Endothelial cell (in vitro differentiated cells): ENCODE measurements at regions not wholly inside any gene's neighbourhood (a gene's known extent, or its start where the extent isn't known, plus 50 kb on each side); places are given as distances from the start of the nearest gene placed in this dataset.

Source experiments
- DNase-seq: peaks from one replicate; pipeline ENCODE4 v3.0.0; 2021; ENCODE audit warnings: low spot score
- H3K27ac Mint-ChIP-seq: one replicate; pipeline ENCODE4 v1.8.0; 2021; ENCODE audit warnings: mixed read lengths, inconsistent platforms; ENCODE audit not compliant: unreplicated experiment
- H3K27me3 Mint-ChIP-seq: one replicate; pipeline ENCODE4 v1.8.0; 2021; ENCODE audit warnings: mild to moderate bottlenecking, moderate library complexity, mixed read lengths, inconsistent platforms; ENCODE audit not compliant: unreplicated experiment
- H3K36me3 Mint-ChIP-seq: one replicate; pipeline ENCODE4 v1.8.0; 2021; ENCODE audit warnings: mild to moderate bottlenecking, low read depth, mixed read lengths, inconsistent platforms; ENCODE audit not compliant: unreplicated experiment
- H3K4me1 Mint-ChIP-seq: one replicate; pipeline ENCODE4 v1.8.0; 2021; ENCODE audit warnings: mild to moderate bottlenecking, mixed read lengths, inconsistent platforms; ENCODE audit not compliant: unreplicated experiment
- H3K4me3 Mint-ChIP-seq: one replicate; pipeline ENCODE4 v1.8.0; 2021; ENCODE audit warnings: mild to moderate bottlenecking, mixed read lengths, inconsistent platforms; ENCODE audit not compliant: unreplicated experiment
- H3K9me3 Mint-ChIP-seq: one replicate; pipeline ENCODE4 v1.8.0; 2021; ENCODE audit warnings: mixed read lengths, inconsistent platforms; ENCODE audit not compliant: unreplicated experiment
- CTCF ChIP-seq: fragments of 200-600 bp; sonication (generic); IDR thresholded peaks from one replicate; pipeline ENCODE4 v1.5.0; 2021; ENCODE audit warnings: antibody characterized with exemption; ENCODE audit not compliant: unreplicated experiment

DNA sequence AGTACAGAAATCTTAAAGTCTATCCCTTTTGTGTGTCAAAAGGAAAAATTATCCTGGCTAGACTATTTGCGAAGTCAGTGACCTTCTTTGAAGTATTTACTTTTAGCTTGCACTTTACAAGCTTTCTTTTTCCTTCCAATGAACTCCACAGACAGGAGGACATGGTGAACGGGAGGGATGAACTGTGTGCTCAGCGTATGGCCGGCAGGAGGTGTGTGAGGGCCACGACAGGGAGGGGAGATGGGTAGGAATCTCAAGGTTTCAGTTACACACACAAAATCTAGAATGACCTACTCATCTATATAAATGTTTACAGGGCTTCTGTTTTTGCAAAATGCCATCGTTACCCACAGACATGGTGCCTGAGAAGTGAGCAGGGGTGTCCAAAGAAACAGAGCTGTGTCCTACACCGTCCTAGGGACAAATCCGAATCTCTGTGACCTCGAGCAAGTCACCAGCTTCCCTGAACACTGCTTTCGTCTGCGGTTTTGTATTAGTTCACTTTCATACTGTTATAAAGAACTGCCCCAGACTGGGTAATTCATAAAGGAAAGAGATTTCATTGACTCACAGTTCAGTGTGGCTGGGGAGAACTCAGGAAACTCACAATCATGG, 537.2 kb downstream of the LIG4 start:
- TF ChIP-seq CTCF, result no peak
- H3K4me1 Mint-ChIP-seq, result no peaks in the 10 kb centered on the region
- no peaks in the 10 kb centered on the region for H3K36me3 Mint-ChIP-seq
- H3K4me3 Mint-ChIP-seq, result no peak overlapping the region
- H3K9me3 Mint-ChIP-seq, result no peaks in the 10 kb centered on the region
- no peak for DNase-seq
- H3K27me3 Mint-ChIP-seq, result no peaks in the 10 kb centered on the region
- H3K27ac Mint-ChIP-seq, result no peak overlapping the region

DNA sequence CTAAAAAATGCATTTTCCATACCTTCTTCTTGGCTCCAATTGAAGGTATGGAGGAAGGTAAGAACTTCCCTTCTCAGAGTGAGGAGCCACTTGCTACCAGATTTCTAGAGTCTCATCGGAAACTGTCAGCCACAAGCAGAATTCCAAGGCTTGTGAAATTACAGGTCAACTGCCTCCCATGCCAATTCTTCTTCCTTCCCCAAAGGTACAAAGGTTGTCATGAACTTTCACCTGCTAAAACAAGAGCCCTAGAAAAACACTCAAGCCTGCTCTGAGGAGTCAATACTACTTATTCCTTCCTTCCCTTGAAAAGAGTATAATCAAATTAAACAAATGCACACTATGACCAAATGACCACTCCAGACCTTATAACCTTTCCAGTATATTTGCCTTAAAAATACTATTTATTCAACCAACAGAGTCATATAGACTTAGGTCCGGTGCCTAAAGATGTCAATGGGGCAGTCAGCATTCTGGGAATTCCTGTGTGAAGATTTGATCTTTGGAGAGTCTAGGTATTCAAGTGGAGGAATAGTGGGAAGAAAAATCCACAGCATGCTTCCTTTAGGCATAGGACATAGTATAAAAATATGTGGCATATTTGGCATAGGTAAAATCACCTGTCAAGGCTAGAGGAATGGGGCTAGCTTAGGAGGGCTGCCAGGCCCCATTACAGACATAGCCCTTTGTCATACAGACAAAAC, 539.3 kb downstream of the LIG4 start:
- Mint-ChIP-seq H3K9me3 (no peaks in the 10 kb centered on the region), H3K27me3 (no peaks in the 10 kb centered on the region), H3K27ac (no peak overlapping the region), H3K4me1 (no peaks in the 10 kb centered on the region), H3K4me3 (no peak overlapping the region), H3K36me3 (no peaks in the 10 kb centered on the region)
- DNase-seq, result no peak
- TF ChIP-seq CTCF, result no peak

DNA sequence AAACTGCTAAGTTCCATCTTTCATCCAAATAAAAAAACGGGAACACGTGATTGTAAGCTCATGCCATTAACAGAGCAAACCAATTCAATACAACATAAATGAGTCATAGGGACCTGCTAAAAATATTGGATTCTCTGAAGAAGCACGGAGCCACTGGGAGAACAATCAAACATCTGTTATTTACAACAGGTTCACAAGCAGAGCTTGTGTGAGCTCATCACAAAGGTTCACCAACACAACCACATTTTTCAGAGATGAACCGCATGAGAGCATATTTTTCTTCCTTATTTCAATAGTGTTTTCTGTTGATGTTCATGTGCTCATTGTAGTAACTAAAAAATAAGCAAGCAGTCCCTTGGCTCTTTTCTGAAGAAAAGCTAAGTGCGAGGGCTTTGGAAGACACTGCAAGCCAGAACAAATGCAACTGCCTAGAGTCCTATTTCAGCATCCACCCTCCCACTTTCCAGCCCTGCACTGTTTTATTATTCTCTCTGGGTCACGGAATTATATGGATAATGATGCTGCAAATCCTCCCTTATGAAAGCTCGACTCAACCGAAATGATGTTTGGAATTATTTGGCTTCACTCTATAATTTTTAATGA, 545.8 kb downstream of the LIG4 start:
- Mint-ChIP-seq H3K36me3 (no peaks in the 10 kb centered on the region), H3K27ac (no peak overlapping the region), H3K4me3 (no peak overlapping the region), H3K9me3 (no peaks in the 10 kb centered on the region), H3K4me1 (no peaks in the 10 kb centered on the region), H3K27me3 (no peaks in the 10 kb centered on the region)
- no peak for TF ChIP-seq CTCF
- no peak for DNase-seq

DNA sequence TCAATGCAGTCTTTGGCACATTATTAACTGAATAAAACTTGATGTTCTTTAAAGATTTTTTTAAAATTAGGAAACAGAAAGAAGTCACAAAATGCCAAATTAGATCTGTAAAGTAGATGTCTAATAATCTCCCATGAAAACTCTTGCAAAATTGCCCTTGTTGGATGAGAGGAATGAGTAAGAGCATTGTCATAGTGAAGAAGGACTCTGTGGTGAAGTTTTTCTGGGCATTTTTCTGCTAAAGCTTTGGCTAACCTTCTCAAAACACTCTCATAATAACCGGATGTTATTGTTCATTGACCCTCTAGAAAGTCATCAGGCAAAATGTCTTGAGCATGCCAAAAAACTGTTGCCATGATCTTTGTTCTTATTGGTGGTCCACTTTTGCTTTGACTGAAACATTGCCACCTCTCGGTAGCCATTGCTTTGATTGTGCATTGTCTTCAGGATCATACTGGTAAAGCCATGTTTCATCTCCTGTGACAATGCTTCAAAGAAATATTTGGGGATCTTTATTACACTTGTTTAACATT, 549.3 kb downstream of the LIG4 start:
- TF ChIP-seq CTCF, result no peak
- Mint-ChIP-seq H3K4me1 (no peaks in the 10 kb centered on the region), H3K27me3 (no peaks in the 10 kb centered on the region), H3K4me3 (no peak overlapping the region), H3K36me3 (no peaks in the 10 kb centered on the region), H3K27ac (no peak overlapping the region), H3K9me3 (no peaks in the 10 kb centered on the region)
- no peak for DNase-seq

DNA sequence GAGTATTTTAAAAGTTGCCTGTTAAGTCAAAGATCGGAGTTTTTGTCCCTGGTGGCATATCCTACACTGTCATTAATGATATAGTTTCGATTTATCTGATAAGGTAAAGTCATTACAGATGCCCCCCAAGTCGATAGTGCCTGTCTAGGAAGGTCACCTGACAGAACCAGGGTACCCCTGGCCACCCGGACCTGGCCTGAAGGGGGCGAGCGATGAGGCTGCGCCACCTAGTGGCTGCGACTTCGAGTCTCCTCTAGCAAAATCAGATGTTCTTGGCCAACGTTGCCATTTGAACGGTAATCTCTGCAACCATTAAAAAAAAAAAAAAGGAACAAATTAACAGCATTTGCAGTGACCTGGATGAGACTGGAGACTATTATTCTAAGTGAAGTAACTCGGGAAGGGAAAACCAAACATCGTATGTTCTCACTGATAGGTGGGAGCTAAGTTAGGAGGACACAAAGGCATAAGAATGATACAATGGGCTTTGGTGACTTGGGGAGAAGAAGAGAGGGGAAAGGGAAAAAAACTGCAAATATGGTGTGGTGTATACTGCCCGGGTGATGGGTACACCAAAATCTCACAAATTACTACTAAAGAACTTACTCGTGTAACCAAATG, 565.1 kb downstream of the LIG4 start:
- Mint-ChIP-seq H3K9me3 (no peaks in the 10 kb centered on the region), H3K4me1 (peaks cover 8% of the 10 kb centered on the region), H3K4me3 (no peak overlapping the region)

More for the DNA sequence above, 565.1 kb downstream of the LIG4 start:
- Mint-ChIP-seq H3K27me3 (no peaks in the 10 kb centered on the region), H3K36me3 (no peaks in the 10 kb centered on the region), H3K27ac (no peak overlapping the region)
- TF ChIP-seq CTCF, result peak; percentile 88
- DNase-seq, result peak; percentile 79
